ENCODE measurements at regions not wholly inside any gene's neighbourhood (a gene's known extent, or its start where the extent isn't known, plus 50 kb on each side); places are given as distances from the start of the nearest gene placed in this dataset.
A peak's percentile ranks its signal among the peaks of the same experiment; 100 is the strongest.
"Not testable (repeated sequence)": the region's sequence is repeated elsewhere in the genome, so short reads cannot be mapped to it uniquely, and the experiment has no call there.

DNA sequence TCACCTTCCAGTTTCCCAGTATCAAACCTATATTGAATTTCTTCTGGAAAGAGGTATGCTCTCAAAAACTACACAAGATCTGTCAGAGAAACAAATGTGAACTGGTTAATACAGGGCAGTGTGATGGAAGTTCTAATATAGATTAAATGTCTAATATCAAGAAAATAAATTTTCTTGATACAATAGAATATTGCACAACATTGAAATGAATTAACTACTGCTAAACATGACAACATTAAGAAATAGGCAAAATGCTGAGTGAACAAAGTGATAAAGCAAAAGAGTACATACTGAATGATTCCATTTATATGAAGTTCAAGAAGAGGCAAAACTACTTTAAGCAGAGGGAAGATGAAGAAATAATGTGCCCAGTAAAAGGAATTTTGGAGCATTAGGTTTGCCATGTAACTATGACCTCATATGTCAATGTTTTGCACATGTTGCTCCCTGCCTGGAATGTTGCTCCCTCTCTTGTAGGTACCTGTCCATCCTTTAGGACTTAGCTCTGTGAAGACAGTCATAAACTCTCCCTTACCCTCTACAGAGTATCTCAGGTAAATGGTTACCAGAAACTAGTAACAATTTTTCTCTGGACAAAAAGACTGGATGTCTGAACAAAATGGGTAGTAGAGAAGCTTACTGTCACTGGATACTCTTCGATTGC lies 339.0 kb downstream of the RAD51AP2 start:
- no peak for DNase-seq (ENCODE audit: extremely low read depth in 1 of 11, low read depth in 9 of 11, low spot score in 4 of 11)

GRCh38 chr2:17177088-17177487 lies 341.2 kb downstream of the RAD51AP2 start:
- DNase-seq (ENCODE audit: extremely low read depth in 1 of 11, low read depth in 9 of 11, low spot score in 4 of 11) = no peak

- DNase-seq (ENCODE audit: extremely low read depth in 1 of 11, low read depth in 9 of 11, low spot score in 4 of 11) = peak in 3 of 11 donors; percentile 15 to 27 (median 19)
These were observed 346.7 kb downstream of the RAD51AP2 start for GRCh38 chr2:17171446-17172049.

GRCh38 chr2:17166506-17166905 lies 351.7 kb downstream of the RAD51AP2 start:
- DNase-seq (ENCODE audit: extremely low read depth in 1 of 11, low read depth in 9 of 11, low spot score in 4 of 11) = peak in 2 of 11 donors; percentile 9 to 22

- no peak for DNase-seq (ENCODE audit: extremely low read depth in 1 of 11, low read depth in 9 of 11, low spot score in 4 of 11)
These were observed 353.7 kb downstream of the RAD51AP2 start for GRCh38 chr2:17164550-17164949.

DNA sequence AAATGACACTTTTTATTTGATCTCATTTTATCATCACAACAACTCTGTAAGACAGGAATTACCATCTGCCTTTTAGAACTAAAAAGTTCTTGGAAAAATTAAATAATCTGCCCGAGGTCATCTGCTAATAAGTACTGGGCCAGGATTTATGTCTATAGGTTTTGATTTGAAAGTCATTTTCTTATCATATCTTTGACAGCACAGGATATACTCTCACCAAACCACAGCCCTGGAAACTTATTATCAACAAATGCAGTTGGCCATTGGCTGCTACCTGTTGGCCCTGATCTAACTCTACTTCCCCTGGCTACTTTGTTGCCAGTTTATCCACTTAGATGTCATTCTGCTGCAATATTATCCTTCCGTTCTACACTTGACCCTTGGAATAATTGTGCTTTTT lies 354.6 kb downstream of the RAD51AP2 start:
- DNase-seq (ENCODE audit: extremely low read depth in 1 of 11, low read depth in 9 of 11, low spot score in 4 of 11) = no peak

- no peak for DNase-seq (ENCODE audit: extremely low read depth in 1 of 11, low read depth in 9 of 11, low spot score in 4 of 11)
These were observed 355.5 kb downstream of the RAD51AP2 start for GRCh38 chr2:17162713-17163112.

- no peak for DNase-seq (ENCODE audit: extremely low read depth in 1 of 11, low read depth in 9 of 11, low spot score in 4 of 11)
These were observed 357.6 kb downstream of the RAD51AP2 start for GRCh38 chr2:17160594-17160993.

DNA sequence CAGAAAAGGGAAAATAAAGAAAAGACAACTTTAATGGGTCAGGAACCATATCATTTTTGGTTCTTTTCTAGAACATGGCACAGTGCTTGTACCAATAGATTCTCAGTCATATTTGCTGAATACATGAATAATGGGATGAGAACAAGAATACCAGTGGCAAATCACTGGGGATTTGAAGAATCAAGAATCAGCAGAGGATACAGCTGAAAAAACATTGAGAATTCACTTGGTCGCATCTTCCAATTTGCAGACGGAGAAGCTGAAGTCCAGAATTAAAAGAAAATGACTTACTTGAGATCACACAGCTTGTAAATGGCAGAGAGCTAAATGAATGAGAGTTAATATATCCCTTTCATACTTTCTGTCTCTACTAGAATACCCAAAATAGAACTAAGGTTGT lies 362.2 kb downstream of the RAD51AP2 start:
- DNase-seq (ENCODE audit: extremely low read depth in 1 of 11, low read depth in 9 of 11, low spot score in 4 of 11) = no peak

DNA sequence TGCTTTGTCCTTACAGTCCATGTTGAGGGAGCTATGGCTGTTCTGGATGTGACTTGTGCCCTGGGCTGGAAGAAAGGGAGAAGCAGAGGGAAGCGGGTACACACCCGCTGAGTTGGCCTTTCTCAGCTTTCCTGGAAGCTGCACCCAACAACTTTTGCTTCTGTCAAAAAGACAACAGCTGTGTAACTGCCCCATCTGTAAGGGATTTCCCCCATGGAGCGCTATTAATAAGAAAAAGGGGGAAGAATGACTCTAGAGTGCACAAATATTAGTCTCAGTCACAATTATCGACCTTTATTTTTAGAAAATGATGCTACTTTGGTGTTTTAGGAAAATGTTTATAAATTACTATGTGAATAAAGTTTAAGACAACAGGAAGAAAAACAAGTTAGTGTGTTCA lies 368.3 kb downstream of the RAD51AP2 start:
- no peak for DNase-seq (ENCODE audit: extremely low read depth in 1 of 11, low read depth in 9 of 11, low spot score in 4 of 11)

GRCh38 chr2:17148407-17149145 lies 369.7 kb downstream of the RAD51AP2 start:
- DNase-seq (ENCODE audit: extremely low read depth in 1 of 11, low read depth in 9 of 11, low spot score in 4 of 11) = peak in 10 of 11 donors; percentile 11 to 47 (median 24)

- DNase-seq (ENCODE audit: extremely low read depth in 1 of 11, low read depth in 9 of 11, low spot score in 4 of 11) = no peak
These were observed 371.9 kb downstream of the RAD51AP2 start for GRCh38 chr2:17146358-17146757.

DNA sequence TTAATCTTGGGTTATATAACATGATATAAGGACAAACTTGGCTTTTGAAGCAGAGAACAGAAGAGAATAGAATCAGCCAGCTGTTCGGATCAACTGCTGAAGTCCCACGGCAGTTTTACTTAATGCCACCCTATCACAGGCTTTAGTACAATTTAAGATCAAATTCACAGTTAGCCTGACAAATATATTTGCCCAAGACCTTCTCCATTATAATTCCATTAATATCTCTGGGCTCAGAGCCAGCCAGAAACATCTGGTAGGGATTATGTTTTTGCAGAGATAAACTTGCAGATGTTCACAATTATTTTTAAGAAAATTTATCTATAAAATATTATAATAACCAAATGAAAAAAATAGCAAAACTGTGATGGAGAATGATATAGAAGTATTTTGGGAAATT lies 381.4 kb downstream of the RAD51AP2 start:
- DNase-seq (ENCODE audit: extremely low read depth in 1 of 11, low read depth in 9 of 11, low spot score in 4 of 11) = no peak

GRCh38 chr2:17136231-17136630 lies 382.0 kb downstream of the RAD51AP2 start:
- no peak for DNase-seq (ENCODE audit: extremely low read depth in 1 of 11, low read depth in 9 of 11, low spot score in 4 of 11)

GRCh38 chr2:17135619-17136018 lies 382.6 kb downstream of the RAD51AP2 start:
- DNase-seq (ENCODE audit: extremely low read depth in 1 of 11, low read depth in 9 of 11, low spot score in 4 of 11) = no peak

DNA sequence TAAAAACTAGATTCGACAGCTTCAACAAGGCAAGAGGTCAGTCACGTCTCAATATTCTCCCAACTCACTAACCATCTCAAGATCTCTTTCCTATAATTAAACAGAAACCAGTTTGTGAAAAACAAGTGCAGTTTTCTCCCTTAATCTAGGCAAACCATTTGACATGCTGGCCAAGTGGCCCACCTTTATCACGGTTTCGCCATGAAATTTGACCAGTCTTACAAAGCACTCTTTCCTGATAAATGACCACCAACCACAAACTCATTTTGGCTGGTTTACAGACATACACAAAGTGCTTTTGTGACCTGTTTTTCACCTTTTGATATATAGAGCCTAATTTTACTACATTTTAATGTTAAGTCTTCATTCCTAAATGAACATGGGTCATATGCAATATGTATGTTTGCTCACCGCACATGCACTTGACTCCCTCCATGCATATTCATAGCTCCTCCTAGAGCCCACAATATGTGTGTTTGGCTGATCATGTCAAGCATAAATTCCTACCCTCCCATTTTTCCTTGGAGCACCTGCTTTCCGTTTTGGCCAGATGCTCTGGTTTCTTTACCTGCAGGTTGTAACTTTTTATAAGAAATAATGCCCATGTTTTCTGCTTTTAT lies 385.1 kb downstream of the RAD51AP2 start:
- DNase-seq (ENCODE audit: extremely low read depth in 1 of 11, low read depth in 9 of 11, low spot score in 4 of 11) = no peak

GRCh38 chr2:17130627-17131026 lies 387.6 kb downstream of the RAD51AP2 start:
- not testable (repeated sequence) for DNase-seq (ENCODE audit: extremely low read depth in 1 of 11, low read depth in 9 of 11, low spot score in 4 of 11)

DNA sequence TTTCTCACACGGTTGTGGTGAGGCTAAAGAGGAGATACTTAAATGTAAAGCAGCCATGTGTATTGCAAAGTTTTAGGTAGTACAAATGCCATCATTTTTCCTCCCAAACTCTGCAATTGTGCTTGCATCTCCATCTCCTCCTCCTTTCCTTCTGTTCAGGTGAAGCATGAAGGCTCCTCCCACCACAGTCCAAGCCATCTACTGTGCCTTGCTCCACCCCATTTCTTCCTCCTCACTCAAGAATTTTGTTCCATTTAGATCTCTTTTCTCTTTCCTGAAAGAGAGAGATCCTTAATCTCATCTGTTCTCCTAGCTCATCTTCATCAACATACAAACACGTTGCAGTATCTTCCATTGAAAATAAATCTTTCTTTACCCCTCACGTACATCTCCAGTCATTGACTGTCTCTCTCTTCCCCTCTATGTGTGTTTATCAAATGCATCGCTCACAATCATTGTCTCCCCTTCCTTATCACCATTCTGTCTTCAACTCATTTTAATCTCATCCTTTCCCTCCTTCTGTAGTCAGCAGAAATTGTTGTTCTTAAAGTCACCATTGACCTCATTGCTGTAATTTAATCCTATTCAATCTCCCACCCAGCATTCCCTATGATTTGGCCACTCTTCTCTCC lies 392.1 kb downstream of the RAD51AP2 start:
- no peak for DNase-seq (ENCODE audit: extremely low read depth in 1 of 11, low read depth in 9 of 11, low spot score in 4 of 11)

DNA sequence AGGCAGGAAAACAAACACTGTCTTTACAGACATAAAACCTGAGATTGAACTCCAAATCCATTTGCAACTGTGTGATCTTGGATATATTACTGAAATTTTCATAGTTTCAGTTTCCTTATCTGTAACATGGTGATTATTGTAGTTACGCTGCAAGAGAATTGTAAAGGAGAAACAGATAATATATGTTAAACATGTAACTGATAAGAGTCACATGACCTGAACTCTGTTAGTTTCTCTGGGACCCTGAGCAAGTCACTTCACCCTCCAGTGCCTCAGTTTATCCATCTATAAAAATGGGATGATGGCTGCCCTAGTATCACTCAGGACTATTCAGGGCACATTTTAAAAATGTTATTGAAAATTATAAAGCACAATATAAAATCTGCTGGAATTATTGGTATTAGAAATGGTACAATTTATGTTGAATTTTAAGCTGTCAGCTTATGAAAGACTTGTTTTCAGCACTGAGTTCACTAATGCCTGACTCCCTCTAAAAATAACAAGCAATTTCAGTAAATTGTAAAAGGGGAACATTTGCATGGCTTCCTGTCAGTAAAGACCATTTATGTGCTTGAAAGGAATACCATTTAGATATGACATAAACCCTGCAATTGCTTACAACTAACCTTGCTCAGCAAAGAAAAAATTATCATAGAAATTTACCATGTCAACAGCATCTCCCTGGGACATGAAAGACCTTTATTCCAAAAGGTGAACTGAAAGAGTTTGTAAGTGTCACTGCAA lies 393.5 kb downstream of the RAD51AP2 start:
- no peak for DNase-seq (ENCODE audit: extremely low read depth in 1 of 11, low read depth in 9 of 11, low spot score in 4 of 11)
